GM12891 (cell line): ENCODE measurements at regions not wholly inside any gene's neighbourhood (a gene's known extent, or its start where the extent isn't known, plus 50 kb on each side); places are given as distances from the start of the nearest gene placed in this dataset.

Experiments
- POLR2A ChIP-seq: IDR thresholded peaks from 2 replicates; pipeline ENCODE4 v1.6.1; 2011; ENCODE audit warnings: low read depth, low read length, control low read depth
- POLR2AphosphoS5 ChIP-seq: IDR thresholded peaks from 2 replicates; pipeline ENCODE4 v1.6.1; 2011; ENCODE audit warnings: low read depth, low read length, control low read depth

DNA sequence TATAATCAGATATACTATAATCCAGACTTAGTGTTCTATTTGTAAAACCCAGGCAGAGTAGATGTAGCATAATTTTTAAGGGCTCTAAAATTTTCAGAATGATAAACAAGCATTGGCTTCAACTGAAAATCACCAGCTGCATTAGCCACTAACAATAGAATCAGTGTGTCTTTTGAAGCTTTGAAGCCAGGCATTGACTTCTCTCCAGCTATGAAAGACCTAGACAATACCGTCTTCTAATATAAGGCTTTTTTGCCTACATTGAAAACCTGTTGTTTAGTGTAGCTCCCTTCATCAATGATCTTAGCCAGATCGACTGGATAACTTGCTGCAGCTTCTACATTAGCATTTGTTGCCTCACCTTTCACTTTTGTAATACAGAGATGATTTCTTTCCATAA is 1877.3 kb upstream of the ACO1 start:
- TF ChIP-seq POLR2AphosphoS5 (no peak), POLR2A (no peak)
